Prostate gland (tissue), 2 donors: ENCODE measurements at regions not wholly inside any gene's neighbourhood (a gene's known extent, or its start where the extent isn't known, plus 50 kb on each side); places are given as distances from the start of the nearest gene placed in this dataset.

Source experiments
- POLR2A ChIP-seq: fragments of 450-650 bp; IDR thresholded peaks from one replicate; pipeline ENCODE4 v1.6.1; 2016; ENCODE audit warnings: antibody characterized with exemption, mild to moderate bottlenecking
- TF ChIP-seq, protein P1 (sequence below), 4 experiments: fragments of 200-600 bp in 2 of 4; fragments of 450-650 bp in 2 of 4; sonication (generic) in 2 of 4; IDR thresholded peaks; 1 replicate in 3 of 4; 2 replicates in 1 of 4; pipeline ENCODE4 v1.5.1; 2016 to 2019; ENCODE audit warnings: antibody characterized with exemption in 4 of 4, mild to moderate bottlenecking in 2 of 4, moderate library complexity in 2 of 4

DNA sequence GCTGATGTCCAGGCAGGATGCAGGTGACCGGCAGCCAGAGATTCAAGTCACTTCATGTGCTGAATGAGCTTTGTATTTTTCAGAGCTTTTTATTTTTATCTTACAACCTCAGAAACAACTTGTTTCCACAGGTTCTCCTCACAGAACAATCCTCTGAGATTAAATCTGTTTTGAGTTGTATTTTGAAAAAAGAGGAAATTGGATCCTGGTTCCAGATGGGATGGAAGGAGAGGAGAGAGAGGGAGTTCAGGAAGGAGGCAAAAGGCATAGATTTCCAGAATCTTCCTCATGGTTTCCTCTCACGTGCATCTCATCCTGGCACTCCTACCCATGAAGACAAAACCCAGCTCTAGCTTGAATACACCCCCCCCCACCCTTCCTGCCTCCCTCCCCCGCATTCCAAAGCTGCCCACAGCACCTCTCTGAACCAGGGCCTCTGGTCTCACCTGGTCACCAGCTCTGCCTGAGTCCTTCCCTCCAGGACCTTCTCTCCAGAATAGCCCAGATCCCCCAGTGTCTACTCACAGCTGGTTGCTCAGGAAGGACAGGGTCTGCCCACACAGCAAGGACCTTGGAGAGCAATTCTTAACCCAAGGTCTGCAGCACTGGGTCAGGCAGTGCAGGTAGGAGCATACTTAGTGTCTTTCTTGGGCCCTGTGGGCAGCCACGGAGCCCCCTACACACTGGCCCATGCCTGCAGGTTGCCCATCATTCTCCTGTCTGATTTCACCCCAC lies 104.7 kb downstream of the ZFP36L2 start:
- TF ChIP-seq POLR2A: no peak
- TF ChIP-seq, protein P1, sequence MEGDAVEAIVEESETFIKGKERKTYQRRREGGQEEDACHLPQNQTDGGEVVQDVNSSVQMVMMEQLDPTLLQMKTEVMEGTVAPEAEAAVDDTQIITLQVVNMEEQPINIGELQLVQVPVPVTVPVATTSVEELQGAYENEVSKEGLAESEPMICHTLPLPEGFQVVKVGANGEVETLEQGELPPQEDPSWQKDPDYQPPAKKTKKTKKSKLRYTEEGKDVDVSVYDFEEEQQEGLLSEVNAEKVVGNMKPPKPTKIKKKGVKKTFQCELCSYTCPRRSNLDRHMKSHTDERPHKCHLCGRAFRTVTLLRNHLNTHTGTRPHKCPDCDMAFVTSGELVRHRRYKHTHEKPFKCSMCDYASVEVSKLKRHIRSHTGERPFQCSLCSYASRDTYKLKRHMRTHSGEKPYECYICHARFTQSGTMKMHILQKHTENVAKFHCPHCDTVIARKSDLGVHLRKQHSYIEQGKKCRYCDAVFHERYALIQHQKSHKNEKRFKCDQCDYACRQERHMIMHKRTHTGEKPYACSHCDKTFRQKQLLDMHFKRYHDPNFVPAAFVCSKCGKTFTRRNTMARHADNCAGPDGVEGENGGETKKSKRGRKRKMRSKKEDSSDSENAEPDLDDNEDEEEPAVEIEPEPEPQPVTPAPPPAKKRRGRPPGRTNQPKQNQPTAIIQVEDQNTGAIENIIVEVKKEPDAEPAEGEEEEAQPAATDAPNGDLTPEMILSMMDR (IDR thresholded peaks at IDR 0.05): no peak
